ENCODE measurements at regions not wholly inside any gene's neighbourhood (a gene's known extent, or its start where the extent isn't known, plus 50 kb on each side); places are given as distances from the start of the nearest gene placed in this dataset.
"Not testable (repeated sequence)": the region's sequence is repeated elsewhere in the genome, so short reads cannot be mapped to it uniquely, and the experiment has no call there.

- no peak for DNase-seq (ENCODE audit: low read depth in 4 of 4, low spot score in 3 of 4)
Measured at GRCh38 chr22:46039535-46039934, 62.6 kb upstream of the WNT7B start.

- DNase-seq (ENCODE audit: low read depth in 4 of 4, low spot score in 3 of 4), result no peak
Measured at GRCh38 chr22:46040471-46041465, 63.8 kb upstream of the WNT7B start.

DNA sequence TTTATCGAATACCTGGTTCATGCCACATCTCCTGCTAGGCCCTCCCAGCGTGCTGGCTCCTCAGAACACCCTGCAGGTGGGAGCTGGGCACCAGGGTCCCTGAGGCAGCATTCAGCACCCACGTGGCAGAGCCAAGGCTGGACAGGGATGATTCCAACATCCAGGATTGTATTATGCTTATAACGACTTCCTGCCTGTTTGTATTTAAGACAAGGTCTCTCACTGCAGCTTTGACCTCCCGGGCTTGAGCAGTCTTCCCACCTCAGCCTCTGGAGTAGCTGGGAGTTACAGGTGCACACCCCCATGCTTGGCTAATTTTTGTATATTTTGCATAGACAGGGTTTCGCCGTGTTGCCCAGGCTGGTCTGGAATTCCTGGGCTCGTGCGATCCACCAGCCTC, 64.7 kb upstream of the WNT7B start:
- no peak for DNase-seq (ENCODE audit: low read depth in 4 of 4, low spot score in 3 of 4)

DNA sequence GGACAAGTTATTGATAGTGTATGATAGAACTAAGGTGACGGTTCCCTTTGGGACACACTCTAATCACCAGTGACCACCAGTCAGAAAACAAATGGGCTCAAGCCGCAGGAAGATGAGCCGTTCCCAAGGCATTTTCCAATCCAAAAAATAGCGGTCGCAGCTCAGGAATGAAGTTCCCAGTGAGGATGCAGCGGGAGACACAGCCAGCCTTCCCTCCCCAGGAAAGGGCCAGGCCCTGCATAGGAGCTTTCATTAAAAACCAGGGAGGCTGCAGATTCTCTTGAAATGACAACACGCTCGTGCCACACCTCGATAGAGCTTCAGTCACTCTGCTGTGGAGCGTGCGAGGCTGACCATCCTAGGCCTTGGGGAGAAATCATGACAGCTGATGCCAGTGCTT, 65.8 kb upstream of the WNT7B start:
- no peak for DNase-seq (ENCODE audit: low read depth in 4 of 4, low spot score in 3 of 4)

- DNase-seq (ENCODE audit: low read depth in 4 of 4, low spot score in 3 of 4), result no peak
Measured at GRCh38 chr22:46043339-46043738, 66.4 kb upstream of the WNT7B start.

GRCh38 chr22:46043816-46044620, 67.1 kb upstream of the WNT7B start:
- DNase-seq (ENCODE audit: low read depth in 4 of 4, low spot score in 3 of 4), result no peak

DNA sequence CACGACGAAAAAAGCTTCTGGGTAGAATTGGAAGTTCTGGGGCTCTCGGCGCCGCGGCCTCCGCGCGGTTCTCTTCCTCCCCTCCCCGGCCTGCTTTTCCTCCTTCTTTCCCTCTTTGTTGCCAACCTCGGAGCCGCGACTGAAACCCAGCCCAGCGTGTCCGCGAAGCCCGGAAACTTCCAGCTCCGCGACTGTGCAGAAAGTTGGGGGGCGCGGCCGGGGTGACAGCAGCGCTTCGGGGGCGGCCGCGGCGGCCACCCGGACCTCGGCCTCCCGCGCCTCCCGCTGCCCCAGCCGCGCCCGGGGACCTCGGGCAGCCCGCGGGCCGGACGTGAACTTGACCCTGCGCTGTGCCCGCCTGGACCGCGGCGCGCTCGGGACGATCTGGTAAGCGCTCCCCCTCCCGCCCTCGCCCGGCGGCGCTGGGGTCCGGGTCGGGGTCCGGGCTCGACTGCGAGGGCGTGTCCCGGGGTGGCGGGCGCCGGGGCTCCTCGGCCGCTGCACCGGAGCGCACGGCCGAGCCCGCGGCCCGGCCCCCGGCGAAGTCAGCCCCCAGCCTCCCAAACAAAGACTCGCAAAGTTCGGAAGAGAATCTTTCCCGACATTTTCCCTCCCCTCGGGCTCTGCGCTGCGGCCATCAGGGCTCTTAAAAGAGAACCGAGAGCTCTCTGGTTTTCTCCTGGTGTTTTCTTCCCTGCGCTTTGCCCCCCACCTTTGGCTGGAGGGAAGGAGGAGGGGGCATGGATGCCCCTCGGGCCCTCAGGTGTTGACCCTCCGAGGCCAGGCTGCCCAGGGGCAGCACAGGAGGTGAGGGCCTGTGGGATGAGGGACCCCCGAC, 67.9 kb upstream of the WNT7B start:
- DNase-seq (ENCODE audit: low read depth in 4 of 4, low spot score in 3 of 4), result no peak

GRCh38 chr22:46045459-46046298, 68.7 kb upstream of the WNT7B start:
- no peak for DNase-seq (ENCODE audit: low read depth in 4 of 4, low spot score in 3 of 4)

DNA sequence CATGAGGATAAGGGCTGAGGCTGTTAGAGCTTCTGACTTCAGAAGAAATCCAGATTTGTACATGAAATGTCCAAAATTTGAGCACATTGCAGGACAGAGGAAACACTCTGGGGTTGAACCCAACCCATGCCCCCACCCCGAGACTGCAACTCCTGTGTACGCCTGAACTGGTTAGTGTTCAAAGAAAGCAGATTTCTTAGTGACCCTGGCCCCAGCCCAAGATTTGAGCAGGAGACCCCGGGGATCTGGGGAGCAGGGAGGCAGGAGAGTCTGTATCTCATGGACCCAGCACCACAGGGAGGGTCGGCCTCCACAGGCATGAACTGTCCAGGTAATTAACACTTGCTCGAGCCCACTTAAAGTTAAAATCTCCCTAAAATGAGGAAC, 69.3 kb upstream of the WNT7B start:
- no peak for DNase-seq (ENCODE audit: low read depth in 4 of 4, low spot score in 3 of 4)

GRCh38 chr22:46047226-46047625, 70.3 kb upstream of the WNT7B start:
- no peak for DNase-seq (ENCODE audit: low read depth in 4 of 4, low spot score in 3 of 4)

DNA sequence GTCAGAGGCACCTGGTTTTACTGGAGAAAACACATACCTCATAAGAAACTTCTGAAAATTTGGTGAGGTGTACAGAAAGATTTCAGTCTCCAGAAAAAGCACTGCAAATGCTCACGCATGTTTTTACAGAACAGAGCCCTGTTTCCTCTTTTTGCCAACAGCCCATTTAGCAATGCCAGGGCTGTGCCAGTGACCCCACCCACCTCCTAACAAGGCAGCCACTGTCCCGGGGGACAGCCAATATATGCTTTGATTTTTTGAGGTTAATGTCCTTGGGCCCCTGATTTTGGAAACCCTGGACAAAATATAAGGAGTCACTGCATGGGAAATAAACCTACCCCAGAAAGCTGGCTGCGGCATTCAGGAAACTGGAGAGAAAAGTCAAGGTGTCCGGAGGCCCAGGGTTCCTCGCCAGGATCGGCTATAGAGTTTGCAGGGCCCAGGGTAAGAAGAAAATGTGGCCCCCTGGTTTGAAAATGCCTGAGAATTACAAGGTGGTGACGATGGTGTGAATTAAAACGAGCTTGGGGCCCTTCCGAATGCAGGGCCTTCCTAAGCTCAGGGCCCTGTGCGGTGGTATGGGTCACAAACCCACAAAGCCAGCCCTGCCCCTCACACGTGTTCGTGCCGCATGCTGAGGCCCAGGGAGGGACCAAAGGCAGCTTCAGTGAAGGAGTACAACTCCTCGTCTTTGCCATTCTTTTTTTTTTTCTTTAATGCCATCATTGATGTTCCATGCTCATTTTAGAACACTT, 71.1 kb upstream of the WNT7B start:
- DNase-seq (ENCODE audit: low read depth in 4 of 4, low spot score in 3 of 4), result no peak

DNA sequence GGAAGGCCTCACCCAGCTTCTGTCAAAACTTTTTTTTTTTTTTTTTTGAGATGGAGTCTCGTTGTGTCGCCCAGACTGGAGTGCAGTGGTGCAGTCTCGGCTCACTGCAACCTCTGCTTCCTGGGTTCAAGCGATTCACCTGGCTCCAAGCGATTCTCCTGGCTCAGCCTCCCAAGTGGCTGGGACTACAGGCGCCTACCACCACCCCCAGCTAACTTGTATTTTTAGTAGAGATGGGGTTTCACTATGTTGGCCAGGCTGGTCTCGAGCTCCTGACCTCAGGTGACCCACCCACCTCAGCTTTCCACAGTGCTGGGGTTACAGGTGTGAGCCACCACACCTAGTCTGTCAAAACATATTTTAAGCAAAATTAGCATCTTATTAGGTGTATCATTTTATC, 71.7 kb upstream of the WNT7B start:
- not testable (repeated sequence) for DNase-seq (ENCODE audit: low read depth in 4 of 4, low spot score in 3 of 4)

DNA sequence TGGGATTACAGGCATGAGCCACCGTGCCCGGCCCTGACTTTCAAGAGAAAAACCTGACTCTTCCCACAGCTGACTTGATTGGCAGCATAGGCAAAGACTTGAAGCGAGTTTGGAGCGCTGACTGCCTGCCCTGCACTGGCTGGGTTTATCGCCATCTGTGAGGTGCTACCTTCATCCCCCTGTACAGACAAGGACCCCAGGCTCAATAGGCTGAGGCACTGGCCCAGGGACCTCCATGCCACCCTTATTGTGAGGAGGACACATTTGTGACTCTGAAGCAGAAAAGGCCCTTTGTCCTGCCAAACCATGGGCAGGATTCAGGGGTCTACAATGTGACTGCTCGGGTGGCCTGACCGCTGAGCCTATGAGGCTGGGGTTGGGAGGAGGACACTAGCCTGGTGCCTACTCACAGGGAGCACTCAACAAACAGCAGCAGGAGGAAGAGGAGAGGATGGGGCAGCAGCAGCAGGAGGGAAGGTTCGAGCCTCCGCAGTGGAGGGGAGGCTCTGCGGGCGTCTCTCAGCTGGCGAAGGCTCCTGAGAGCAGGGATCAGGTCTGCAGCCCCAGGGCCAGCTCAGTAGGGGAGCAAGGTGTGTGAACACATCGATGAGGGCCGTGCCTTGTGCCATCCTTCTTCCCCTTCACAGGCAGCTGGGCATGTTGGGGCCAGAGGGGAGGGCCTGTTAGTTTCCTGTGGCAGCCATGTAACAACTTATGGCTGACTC, 72.9 kb upstream of the WNT7B start:
- DNase-seq (ENCODE audit: low read depth in 4 of 4, low spot score in 3 of 4), result no peak

DNA sequence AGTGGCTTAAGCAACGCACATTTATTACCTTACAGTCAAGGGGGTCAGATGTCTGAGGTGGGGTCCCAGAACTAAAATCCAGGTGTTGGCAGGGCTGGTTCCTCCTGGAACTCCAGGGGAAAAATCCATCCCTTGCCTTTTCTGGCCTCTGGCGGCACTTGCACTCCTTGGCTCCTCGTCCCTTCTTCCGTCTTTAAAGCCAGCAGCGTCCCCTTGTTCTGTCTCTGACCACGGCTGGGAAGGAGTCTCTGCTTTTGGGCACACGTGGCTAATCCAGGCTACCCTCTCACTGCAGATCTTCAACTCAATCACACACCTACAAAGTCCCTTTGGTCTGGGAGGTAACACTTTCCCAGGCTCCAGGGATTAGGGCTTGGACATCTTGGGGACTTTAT, 73.5 kb upstream of the WNT7B start:
- DNase-seq (ENCODE audit: low read depth in 4 of 4, low spot score in 3 of 4), result no peak

DNA sequence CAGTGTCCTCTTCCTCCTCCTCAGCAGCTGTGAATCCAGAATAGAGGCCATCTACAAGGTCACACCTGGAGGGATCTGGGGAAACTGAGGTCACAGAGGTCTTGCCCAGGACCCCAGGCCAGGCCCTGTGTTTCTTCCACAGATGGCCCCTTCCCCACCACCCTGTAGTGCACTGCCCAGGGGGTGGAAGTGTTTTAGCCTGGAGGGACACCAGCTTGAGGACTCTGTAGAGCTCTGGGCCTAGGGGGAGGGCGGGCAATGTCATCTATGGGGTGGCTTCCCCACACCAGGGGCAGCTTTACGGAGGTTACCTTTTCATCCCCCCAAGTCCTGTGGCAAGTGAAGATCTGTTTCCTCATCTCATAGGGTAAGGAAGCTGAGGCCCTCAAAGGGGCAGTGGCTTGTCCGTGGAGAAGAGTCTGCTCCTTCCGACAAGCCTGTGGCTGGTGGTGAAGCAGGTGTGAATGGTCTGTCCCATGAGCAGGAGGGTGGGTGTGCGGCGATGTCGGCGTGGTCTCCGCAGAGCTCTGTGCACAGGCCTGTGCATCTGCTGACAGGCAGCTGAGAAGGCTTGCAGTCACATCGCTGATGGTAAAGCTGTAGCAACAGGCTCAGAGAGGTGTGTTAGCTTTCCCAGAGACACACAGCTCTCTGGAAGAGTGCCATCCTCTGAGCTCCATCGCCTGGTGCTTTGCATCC, 74.1 kb upstream of the WNT7B start:
- DNase-seq (ENCODE audit: low read depth in 4 of 4, low spot score in 3 of 4), result no peak

- no peak for DNase-seq (ENCODE audit: low read depth in 4 of 4, low spot score in 3 of 4)
Measured at GRCh38 chr22:46051646-46052045, 74.7 kb upstream of the WNT7B start.

GRCh38 chr22:46052331-46052771, 75.4 kb upstream of the WNT7B start:
- no peak for DNase-seq (ENCODE audit: low read depth in 4 of 4, low spot score in 3 of 4)

Data from left renal pelvis (tissue), 4 donors.